HCT116 (cell line): ENCODE measurements at regions not wholly inside any gene's neighbourhood (a gene's known extent, or its start where the extent isn't known, plus 50 kb on each side); places are given as distances from the start of the nearest gene placed in this dataset.

Source experiments
- ATAC-seq: fragments of 200-7000 bp; cut with Tn5 transposase; 2 replicates; pipeline ENCODE4 v1.9.1; 2020; ENCODE audit warnings: mild to moderate bottlenecking, moderate library complexity
- BruUV-seq: library from RNA; stranded (reverse); fragments of 400-500 nt; replicated peaks from 2 replicates; lab custom pipeline; 2021; lab: Mats Ljungman, UMichigan
- CTCF ChIA-PET: fragments of 300-600 bp; sonication (Branson Sonifier 250); formaldehyde crosslinking; loops from one replicate; lab custom pipeline; 2021; ENCODE audit warnings: antibody characterized with exemption; lab: Charles Lee
- POLR2A ChIA-PET: fragments of 300-600, 350-600 bp; sonication (Branson Sonifier 250); formaldehyde crosslinking; loops from one replicate; lab custom pipeline; 2021; ENCODE audit warnings: antibody characterized with exemption; lab: Charles Lee
- RAD21 ChIA-PET, 2 experiments: fragments of 300-600 bp; sonication (Branson Sonifier 250); formaldehyde crosslinking; loops; one replicate each; lab custom pipeline; 2023; ENCODE audit warnings: low total read pairs in 2 of 2; ENCODE audit not compliant: uncharacterized antibody in 2 of 2, unreplicated experiment in 2 of 2, low non-redundant PET in 1 of 2; lab: Charles Lee
- DNase-seq: peaks from one replicate; pipeline ENCODE4 v3.0.0-alpha.2; 2010; ENCODE audit warnings: low read depth, low spot score
- H2AFZ ChIP-seq: fragments of 200-600 bp; shearing (Covaris generic), sonication (generic); 2 replicates; pipeline ENCODE4 v1.6.1; 2017; ENCODE audit warnings: low read depth, mixed run types, mixed read lengths, antibody characterized with exemption, low read length; ENCODE audit not compliant: poor library complexity, severe bottlenecking
- H3K27ac ChIP-seq: 2 replicates; pipeline ENCODE4 v1.5.1; 2012; ENCODE audit warnings: low read depth, low read length
- H3K27me3 ChIP-seq: fragments of 200-600 bp; sonication (generic); 2 replicates; pipeline ENCODE4 v1.6.1; 2016; ENCODE audit warnings: mixed run types, low read length, mixed read lengths; ENCODE audit not compliant: insufficient read depth
- H3K36me3 ChIP-seq, 2 experiments: fragments of 200-500 bp in 1 of 2; fragments of 200-600 bp in 1 of 2; sonication (Bioruptor generic) in 1 of 2; sonication (generic) in 1 of 2; 2 replicates each; pipeline versions ENCODE4 v1.5.1 to v1.6.1; 2014 to 2016; ENCODE audit warnings: low read length in 2 of 2, inconsistent platforms in 1 of 2, mixed read lengths in 1 of 2, mixed run types in 1 of 2; ENCODE audit not compliant: insufficient read depth in 2 of 2, control insufficient read depth in 1 of 2
- H3K4me1 ChIP-seq, 2 experiments: fragments of 200-600 bp in 1 of 2; sonication (generic) in 1 of 2; 2 replicates each; pipeline versions ENCODE4 v1.5.1 to v1.6.1; 2012 to 2017; ENCODE audit warnings: low read length in 2 of 2, inconsistent platforms in 1 of 2, mild to moderate bottlenecking in 1 of 2, mixed read lengths in 1 of 2, mixed run types in 1 of 2, moderate library complexity in 1 of 2; ENCODE audit not compliant: insufficient read depth in 2 of 2, control insufficient read depth in 1 of 2
- H3K4me2 ChIP-seq: fragments of 200-600 bp; sonication (generic); 2 replicates; pipeline ENCODE4 v1.6.1; 2017; ENCODE audit warnings: mixed run types, low read length, mixed read lengths
- H3K4me3 ChIP-seq, 2 experiments: fragments of 200-600 bp in 1 of 2; sonication (generic) in 1 of 2; replicated peaks in 1 of 2; 2 replicates each; pipeline ENCODE4 v1.5.1; 2011 to 2016; ENCODE audit warnings: low read length in 2 of 2, control low read depth in 1 of 2, low read depth in 1 of 2, mild to moderate bottlenecking in 1 of 2, mixed read lengths in 1 of 2, mixed run types in 1 of 2
- H3K79me2 ChIP-seq: fragments of 200-600 bp; sonication (generic); 2 replicates; pipeline ENCODE4 v1.6.1; 2017; ENCODE audit warnings: mild to moderate bottlenecking, mixed run types, low read length, moderate library complexity, mixed read lengths; ENCODE audit not compliant: insufficient read depth
- H3K9ac ChIP-seq: fragments of 200-600 bp; sonication (generic); 2 replicates; pipeline ENCODE4 v1.6.1; 2016; ENCODE audit warnings: low read length, mixed read lengths
- H3K9me2 ChIP-seq: fragments of 200-600 bp; sonication (generic), shearing (Covaris generic); 2 replicates; pipeline ENCODE4 v1.6.1; 2017; ENCODE audit warnings: mixed run types, mild to moderate bottlenecking, moderate library complexity; ENCODE audit not compliant: insufficient read depth
- H3K9me3 ChIP-seq, 2 experiments: fragments of 200-500 bp in 1 of 2; fragments of 200-600 bp in 1 of 2; sonication (Bioruptor generic) in 1 of 2; sonication (generic) in 1 of 2; 2 replicates each; pipeline ENCODE4 v1.6.1; 2014 to 2017; ENCODE audit warnings: low read length in 2 of 2, mixed read lengths in 2 of 2, inconsistent platforms in 1 of 2, low read depth in 1 of 2, mild to moderate bottlenecking in 1 of 2, mixed run types in 1 of 2, moderate library complexity in 1 of 2; ENCODE audit not compliant: control insufficient read depth in 1 of 2, insufficient read depth in 1 of 2
- H4K20me1 ChIP-seq: fragments of 200-600 bp; sonication (generic), shearing (Covaris generic); 2 replicates; pipeline ENCODE4 v1.6.1; 2017; ENCODE audit warnings: mixed run types, mild to moderate bottlenecking, moderate library complexity; ENCODE audit not compliant: insufficient read depth
- ATF3 ChIP-seq: IDR thresholded peaks from 2 replicates; pipeline ENCODE4 v1.6.1; 2012
- CBX3 ChIP-seq: IDR thresholded peaks from 2 replicates; pipeline ENCODE4 v1.6.1; 2012; ENCODE audit warnings: low read depth
- CEBPB ChIP-seq: IDR thresholded peaks from 2 replicates; pipeline ENCODE4 v1.6.1; 2012; ENCODE audit warnings: low read depth
- EGR1 ChIP-seq: IDR thresholded peaks from 2 replicates; pipeline ENCODE4 v1.6.1; 2012; ENCODE audit warnings: low read depth
- EZH2 ChIP-seq: fragments of 200-600 bp; sonication (generic); IDR thresholded peaks from 2 replicates; pipeline ENCODE4 v1.6.1; 2017; ENCODE audit warnings: antibody characterized with exemption, mixed run types
- EZH2phosphoT487 ChIP-seq: fragments of 200-600 bp; IDR thresholded peaks from 2 replicates; pipeline ENCODE4 v1.6.1; 2018; ENCODE audit warnings: antibody characterized with exemption, borderline replicate concordance
- FOSL1 ChIP-seq: IDR thresholded peaks from 2 replicates; pipeline ENCODE4 v1.6.1; 2012; ENCODE audit warnings: low read depth
- POLR2AphosphoS5 ChIP-seq: IDR thresholded peaks from 2 replicates; pipeline ENCODE4 v1.6.1; 2011; ENCODE audit warnings: mild to moderate bottlenecking, low read depth, low read length, moderate library complexity
- SIN3A ChIP-seq: IDR thresholded peaks from 2 replicates; pipeline ENCODE4 v1.6.1; 2012; ENCODE audit warnings: low read depth
- TCF7L2 ChIP-seq: IDR thresholded peaks from 2 replicates; pipeline ENCODE4 v1.7.0; 2011; ENCODE audit warnings: borderline replicate concordance, inconsistent platforms; ENCODE audit not compliant: insufficient read depth, insufficient read length; ENCODE audit errors: extremely low read depth
- YY1 ChIP-seq: IDR thresholded peaks from 2 replicates; pipeline ENCODE4 v1.6.1; 2011; ENCODE audit warnings: low read length, low read depth, moderate library complexity, mild to moderate bottlenecking; ENCODE audit not compliant: insufficient replicate concordance; ENCODE audit errors: extremely low read depth
- ZBTB33 ChIP-seq: IDR thresholded peaks from 2 replicates; pipeline ENCODE4 v1.6.1; 2011; ENCODE audit warnings: mild to moderate bottlenecking, low read length, moderate library complexity; ENCODE audit not compliant: insufficient replicate concordance; ENCODE audit errors: extremely low read depth
- ZFX ChIP-seq: fragments of 450-650 bp; IDR thresholded peaks from 2 replicates; pipeline ENCODE4 v1.6.1; 2017
- intact Hi-C: fragments of 100-400 bp; cut with micrococcal nuclease; formaldehyde crosslinking; loops from 2 replicates; pipeline ENCODE4 v1.10.0; 2022

GRCh38 chr3:76010252-76010651, 224.9 kb upstream of the ZNF717 start:
- POLR2A ChIA-PET = no interaction called here
- no peaks in the 10 kb centered on the region for H3K27me3 ChIP-seq
- RAD21 ChIA-PET = no interaction called here
- peaks cover 5 to 22% of the 10 kb centered on the region in 2 experiments; a peak in 2 of 4 replicates for H3K9me3 ChIP-seq
- H4K20me1 ChIP-seq = no peaks in the 10 kb centered on the region
- CTCF ChIA-PET = no interaction called here
- no peak overlapping the region for H3K4me3 ChIP-seq
- H3K4me1 ChIP-seq = no peaks in the 10 kb centered on the region
- no TSS peak for BruUV-seq
- no peak for ATAC-seq
- H3K9me2 ChIP-seq = no peaks in the 10 kb centered on the region
- no peak for TF ChIP-seq SIN3A
- TF ChIP-seq EGR1 = no peak
- TF ChIP-seq, all 23 proteins: peak for 0
- no peaks in the 10 kb centered on the region for H3K36me3 ChIP-seq
- no peak for DNase-seq
- no peak overlapping the region for H2AFZ ChIP-seq
- intact Hi-C loops = no loop called here
- no peak overlapping the region for H3K9ac ChIP-seq
- H3K27ac ChIP-seq = no peak overlapping the region
- no peaks in the 10 kb centered on the region for H3K79me2 ChIP-seq
- H3K4me2 ChIP-seq = no peak overlapping the region

GRCh38 chr3:76011121-76011520, 225.8 kb upstream of the ZNF717 start:
- ATAC-seq = no peak
- H3K4me1 ChIP-seq = no peaks in the 10 kb centered on the region
- ChIA-PET CTCF (no interaction called here), POLR2A (no interaction called here), RAD21 (no interaction called here)
- intact Hi-C loops = no loop called here
- H3K9ac ChIP-seq = no peak overlapping the region
- no peak overlapping the region for H2AFZ ChIP-seq
- no peaks in the 10 kb centered on the region for H3K79me2 ChIP-seq
- no TSS peak for BruUV-seq
- peaks cover 5 to 18% of the 10 kb centered on the region in 2 experiments; a peak in 2 of 4 replicates for H3K9me3 ChIP-seq
- H3K4me2 ChIP-seq = no peak overlapping the region
- no peaks in the 10 kb centered on the region for H3K9me2 ChIP-seq
- H4K20me1 ChIP-seq = no peaks in the 10 kb centered on the region
- H3K27me3 ChIP-seq = no peaks in the 10 kb centered on the region
- H3K36me3 ChIP-seq = no peaks in the 10 kb centered on the region
- no peak overlapping the region for H3K4me3 ChIP-seq
- no peak overlapping the region for H3K27ac ChIP-seq
- TF ChIP-seq YY1 = no peak
- TF ChIP-seq EZH2 = no peak
- no peak for TF ChIP-seq POLR2AphosphoS5
- TF ChIP-seq FOSL1 = no peak
- TF ChIP-seq CEBPB = no peak
- TF ChIP-seq EGR1 = no peak
- TF ChIP-seq ATF3 = no peak
- TF ChIP-seq ZBTB33 = no peak
- TF ChIP-seq TCF7L2 = no peak
- no peak for TF ChIP-seq CBX3
- TF ChIP-seq SIN3A = no peak
- no peak for TF ChIP-seq EZH2phosphoT487
- TF ChIP-seq ZFX = no peak
- no peak for DNase-seq
